ENCODE measurements at regions not wholly inside any gene's neighbourhood (a gene's known extent, or its start where the extent isn't known, plus 50 kb on each side); places are given as distances from the start of the nearest gene placed in this dataset.
"Not testable (repeated sequence)": the region's sequence is repeated elsewhere in the genome, so short reads cannot be mapped to it uniquely, and the experiment has no call there.

GRCh38 chr2:72024451-72025175, 123.0 kb downstream of the CYP26B1 start:
- Histone ChIP-seq H3K4me3 (replicated peaks in 1 of 3) (no peak overlapping the region), H3K9me3 (no peaks in the 10 kb centered on the region), H3K27me3 (no peaks in the 10 kb centered on the region), H3K36me3 (no peaks in the 10 kb centered on the region), H3K4me1 (no peaks in the 10 kb centered on the region), H3K27ac (no peak overlapping the region)
- no peak for DNase-seq
- intact Hi-C loops (cut with DNase I): no loop called here
- 56 to 71% methylated on average over 16 of the region's 16 CpGs for WGBS, 2 donors
- TF ChIP-seq, protein P1, sequence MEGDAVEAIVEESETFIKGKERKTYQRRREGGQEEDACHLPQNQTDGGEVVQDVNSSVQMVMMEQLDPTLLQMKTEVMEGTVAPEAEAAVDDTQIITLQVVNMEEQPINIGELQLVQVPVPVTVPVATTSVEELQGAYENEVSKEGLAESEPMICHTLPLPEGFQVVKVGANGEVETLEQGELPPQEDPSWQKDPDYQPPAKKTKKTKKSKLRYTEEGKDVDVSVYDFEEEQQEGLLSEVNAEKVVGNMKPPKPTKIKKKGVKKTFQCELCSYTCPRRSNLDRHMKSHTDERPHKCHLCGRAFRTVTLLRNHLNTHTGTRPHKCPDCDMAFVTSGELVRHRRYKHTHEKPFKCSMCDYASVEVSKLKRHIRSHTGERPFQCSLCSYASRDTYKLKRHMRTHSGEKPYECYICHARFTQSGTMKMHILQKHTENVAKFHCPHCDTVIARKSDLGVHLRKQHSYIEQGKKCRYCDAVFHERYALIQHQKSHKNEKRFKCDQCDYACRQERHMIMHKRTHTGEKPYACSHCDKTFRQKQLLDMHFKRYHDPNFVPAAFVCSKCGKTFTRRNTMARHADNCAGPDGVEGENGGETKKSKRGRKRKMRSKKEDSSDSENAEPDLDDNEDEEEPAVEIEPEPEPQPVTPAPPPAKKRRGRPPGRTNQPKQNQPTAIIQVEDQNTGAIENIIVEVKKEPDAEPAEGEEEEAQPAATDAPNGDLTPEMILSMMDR (IDR thresholded peaks at IDR 0.05): no peak
- no peak for TF ChIP-seq POLR2A (IDR thresholded peaks at IDR 0.05)

GRCh38 chr2:72023678-72024390, 123.8 kb downstream of the CYP26B1 start:
- Histone ChIP-seq H3K4me1 (no peaks in the 10 kb centered on the region), H3K4me3 (replicated peaks in 1 of 3) (no peak overlapping the region), H3K27ac (no peak overlapping the region), H3K36me3 (no peaks in the 10 kb centered on the region), H3K9me3 (no peaks in the 10 kb centered on the region), H3K27me3 (no peaks in the 10 kb centered on the region)
- no peak for DNase-seq
- intact Hi-C loops (cut with DNase I): no loop called here
- WGBS, 2 donors: 91 to 95% methylated on average over 5 to 7 of the region's 7 CpGs
- TF ChIP-seq, protein P1 (IDR thresholded peaks at IDR 0.05): no peak
- no peak for TF ChIP-seq POLR2A (IDR thresholded peaks at IDR 0.05)

DNA sequence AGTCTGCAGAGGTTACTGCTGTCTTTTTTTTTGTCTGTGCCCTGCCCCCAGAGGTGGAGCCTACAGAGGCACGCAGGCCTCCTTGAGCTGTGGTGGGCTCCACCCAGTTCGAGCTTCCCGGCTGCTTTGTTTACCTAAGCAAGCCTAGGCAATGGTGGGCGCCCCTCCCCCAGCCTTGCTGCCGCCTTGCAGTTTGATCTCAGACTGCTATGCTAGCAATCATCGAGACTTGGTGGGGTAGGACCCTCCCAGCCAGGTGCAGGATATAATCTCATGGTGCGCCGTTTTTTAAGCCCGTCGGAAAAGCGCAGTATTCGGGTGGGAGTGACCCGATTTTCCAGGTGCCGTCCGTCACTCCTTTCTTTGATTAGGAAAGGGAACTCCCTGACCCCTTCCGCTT, 126.3 kb downstream of the CYP26B1 start:
- H3K9me3 ChIP-seq; H3K4me3 ChIP-seq (replicated peaks in 1 of 3); H3K4me1 ChIP-seq; DNase-seq; intact Hi-C loops (cut with DNase I); H3K27me3 ChIP-seq; H3K27ac ChIP-seq; H3K36me3 ChIP-seq: not testable (repeated sequence)
- WGBS, 2 donors: 77 to 82% methylated on average over 15 to 16 of the region's 16 CpGs

- no peak for TF ChIP-seq POLR2A (IDR thresholded peaks at IDR 0.05)
- TF ChIP-seq, protein P1 (IDR thresholded peaks at IDR 0.05): no peak
- Histone ChIP-seq H3K4me3 (replicated peaks in 1 of 3) (no peak overlapping the region), H3K27ac (no peak overlapping the region), H3K27me3 (no peaks in the 10 kb centered on the region), H3K36me3 (no peaks in the 10 kb centered on the region), H3K4me1 (no peaks in the 10 kb centered on the region), H3K9me3 (no peaks in the 10 kb centered on the region)
- intact Hi-C loops (cut with DNase I): no loop called here
- no peak for DNase-seq
- 76 to 82% methylated on average over 1 of the region's 1 CpG for WGBS, 2 donors
These were observed 132.4 kb downstream of the CYP26B1 start for GRCh38 chr2:72015266-72015665.

DNA sequence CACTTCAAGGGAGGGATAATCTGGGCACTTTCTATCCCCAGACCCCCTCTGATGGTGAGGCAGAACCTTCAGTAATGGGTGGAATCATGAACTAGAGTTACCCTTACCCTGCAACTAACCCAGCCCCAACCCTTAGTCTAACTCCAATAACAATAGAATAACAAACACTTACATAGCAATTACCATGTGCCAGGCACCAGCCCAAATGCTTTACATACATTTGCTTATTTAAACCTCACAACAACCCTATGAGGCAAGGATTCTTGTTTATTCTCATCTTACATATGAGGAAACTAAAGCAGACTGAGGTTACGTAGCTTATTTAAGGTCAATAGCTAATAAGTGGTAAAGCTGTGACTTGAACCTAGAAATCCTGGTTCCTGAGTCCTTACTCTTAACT, 132.8 kb downstream of the CYP26B1 start:
- intact Hi-C loops (cut with DNase I): no loop called here

More for the DNA sequence above, 132.8 kb downstream of the CYP26B1 start:
- H3K4me1 ChIP-seq: no peaks in the 10 kb centered on the region
- H3K9me3 ChIP-seq: no peaks in the 10 kb centered on the region
- H3K36me3 ChIP-seq: no peaks in the 10 kb centered on the region
- no peak overlapping the region for H3K27ac ChIP-seq
- no peak for TF ChIP-seq POLR2A (IDR thresholded peaks at IDR 0.05)
- TF ChIP-seq, protein P1 (IDR thresholded peaks at IDR 0.05): no peak
- no peak for DNase-seq
- H3K4me3 ChIP-seq (replicated peaks in 1 of 3): no peak overlapping the region
- no peaks in the 10 kb centered on the region for H3K27me3 ChIP-seq
- WGBS, 2 donors: 92 to 100% methylated on average over 1 of the region's 1 CpG
